Stimulated activated CD8-positive, alpha-beta memory T cell treated with anti-CD3 and anti-CD28 coated beads, Interleukin-12 subunit alpha, Interleukin-12 subunit beta, amount 100 ng/mL, for 24 hours (primary cell): ENCODE measurements at regions not wholly inside any gene's neighbourhood (a gene's known extent, or its start where the extent isn't known, plus 50 kb on each side); places are given as distances from the start of the nearest gene placed in this dataset.

ENCODE experiments used
- DNase-seq: peaks from one replicate; pipeline ENCODE4 v3.0.0-alpha.2; 2020; ENCODE audit errors: extremely low read depth

DNA sequence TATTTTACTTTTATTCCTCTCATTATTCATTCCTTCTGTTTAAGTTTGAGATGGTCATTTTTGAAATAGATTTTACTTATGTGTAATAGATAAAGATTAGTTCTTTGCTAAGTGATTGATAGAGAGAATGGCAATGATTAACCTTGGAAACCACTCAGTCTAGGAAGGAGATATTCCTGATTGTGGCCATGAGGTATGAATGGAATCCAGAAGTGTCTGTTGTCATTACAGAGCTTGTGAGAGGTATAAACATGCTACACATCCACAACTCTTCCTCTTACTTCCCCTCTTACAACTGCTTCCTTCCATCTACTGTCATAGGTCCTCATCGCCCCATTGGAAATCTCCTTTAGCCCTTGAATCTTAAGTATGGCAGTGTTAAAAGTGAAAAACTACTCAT, 988.8 kb upstream of the B3GALT2 start:
- DNase-seq = no peak

DNA sequence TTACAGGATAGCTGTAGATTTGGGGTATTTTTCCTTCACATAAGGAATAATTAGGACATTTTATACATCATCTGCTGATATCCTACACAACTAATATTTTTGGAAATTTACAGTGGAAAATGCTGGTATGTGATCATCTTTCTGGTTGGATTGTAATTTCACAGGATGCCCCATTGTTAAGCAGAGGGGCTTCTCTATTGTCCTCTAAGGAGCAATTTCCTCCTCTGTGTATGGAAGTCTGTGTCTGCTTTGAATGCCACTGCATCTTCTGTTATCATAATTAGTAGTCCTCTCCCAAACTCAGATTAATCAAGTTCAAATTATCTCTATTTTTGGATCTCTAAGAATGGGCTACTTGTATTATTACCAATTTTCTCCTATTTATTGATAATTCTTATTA, 988.1 kb upstream of the B3GALT2 start:
- no peak for DNase-seq

DNA sequence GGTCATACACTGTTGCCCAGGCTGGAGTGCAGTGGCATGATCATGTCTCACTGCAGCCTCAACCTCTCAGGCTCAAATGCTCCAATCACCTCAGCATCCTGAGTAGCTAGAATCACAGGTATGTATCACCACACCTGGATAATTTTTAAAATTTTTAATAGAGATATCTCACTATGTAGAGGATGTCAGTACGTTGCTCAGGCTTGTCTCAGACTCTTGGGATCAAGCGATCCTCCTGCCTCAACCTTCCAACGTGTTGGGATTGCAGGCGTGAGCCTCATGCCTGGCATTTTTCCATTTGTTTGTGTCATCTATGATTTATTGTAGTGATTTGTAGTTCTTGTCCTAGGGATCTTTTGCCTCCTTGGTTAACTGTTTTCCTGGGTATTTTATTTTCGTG, 985.2 kb upstream of the B3GALT2 start:
- DNase-seq = no peak

DNA sequence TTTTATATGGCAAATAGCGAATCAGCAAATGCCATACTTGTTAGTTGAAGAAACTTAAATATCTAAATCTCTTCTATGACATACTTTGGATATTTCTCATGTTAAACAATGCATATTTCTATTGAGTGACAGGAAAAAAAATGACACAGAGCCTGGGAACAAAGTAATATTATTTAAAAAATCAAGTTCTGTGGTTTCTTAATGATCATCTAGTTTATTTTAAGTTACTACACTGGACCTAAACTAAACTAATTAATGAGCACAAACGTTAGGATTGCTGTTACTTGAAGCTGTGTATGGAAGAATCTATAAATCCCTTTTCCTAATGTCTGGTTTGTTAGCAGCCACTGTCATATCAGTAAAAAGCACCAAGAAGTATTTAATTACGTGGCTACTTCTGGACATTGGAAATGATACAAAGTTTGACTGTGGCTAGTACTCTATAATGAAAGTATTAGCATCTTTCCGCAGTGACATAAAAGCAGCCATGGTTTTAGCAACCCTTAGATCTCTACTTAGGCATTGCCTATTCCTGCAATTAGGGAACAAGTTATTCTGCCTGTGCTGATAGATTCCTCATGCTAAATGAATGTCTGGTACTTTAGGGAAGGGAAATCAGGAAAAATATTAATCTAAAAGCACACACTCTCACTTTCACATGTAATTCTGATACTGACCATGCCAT, 981.7 kb upstream of the B3GALT2 start:
- no peak for DNase-seq

DNA sequence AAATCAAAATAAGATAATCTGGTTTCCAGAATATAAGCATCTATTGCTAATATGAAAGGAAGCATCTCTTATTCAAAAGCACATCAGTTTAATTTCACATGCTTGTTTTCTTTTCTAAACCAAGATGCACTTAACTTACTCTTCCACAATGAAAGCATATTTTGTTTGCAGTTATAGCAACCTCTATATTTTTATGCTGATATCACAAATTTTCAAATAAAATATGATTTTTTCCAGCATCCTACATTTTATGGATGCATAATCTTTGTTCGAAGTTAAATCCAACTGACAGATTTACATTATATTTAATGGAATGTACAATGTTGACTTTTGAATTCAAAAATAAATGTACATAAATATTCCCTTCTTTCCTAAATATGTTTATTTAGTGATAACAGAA, 978.3 kb upstream of the B3GALT2 start:
- no peak for DNase-seq

DNA sequence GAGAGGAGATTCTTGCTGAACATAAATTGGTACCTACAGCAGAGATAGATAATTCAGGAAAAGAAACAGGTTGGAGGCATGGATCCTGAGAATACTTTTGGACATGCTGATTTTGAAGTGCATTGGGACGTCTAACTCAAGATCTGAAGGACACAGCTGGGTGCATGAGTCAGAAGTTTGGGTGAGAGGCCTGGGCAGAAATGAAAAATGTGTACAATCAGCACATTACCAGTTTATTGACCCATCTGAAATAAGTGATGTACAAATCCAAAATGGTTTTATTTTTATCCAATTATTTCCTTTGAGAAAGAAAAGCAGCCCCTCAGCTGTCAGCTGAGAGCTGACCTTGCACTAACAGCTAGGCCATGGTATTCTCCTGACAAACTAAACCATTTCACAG, 975.2 kb upstream of the B3GALT2 start:
- no peak for DNase-seq

DNA sequence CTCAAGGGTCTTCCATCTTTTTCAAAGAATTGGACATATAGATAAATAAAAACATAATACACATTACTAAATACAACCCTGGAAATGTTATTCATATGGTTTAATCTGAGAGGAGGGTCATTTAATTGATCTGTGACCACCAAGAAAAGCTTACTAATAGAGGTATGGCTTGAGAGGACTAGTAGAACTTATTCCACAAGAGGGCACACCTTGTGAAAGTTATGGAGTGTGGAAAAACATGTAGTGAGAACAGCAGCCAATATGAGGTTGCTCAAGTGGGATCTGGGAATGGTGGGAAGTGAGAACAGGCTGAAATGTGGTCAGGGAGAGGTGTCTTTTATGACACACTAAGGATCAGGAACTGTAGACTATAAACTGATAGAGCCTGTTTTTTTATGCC, 973.5 kb upstream of the B3GALT2 start:
- no peak for DNase-seq

DNA sequence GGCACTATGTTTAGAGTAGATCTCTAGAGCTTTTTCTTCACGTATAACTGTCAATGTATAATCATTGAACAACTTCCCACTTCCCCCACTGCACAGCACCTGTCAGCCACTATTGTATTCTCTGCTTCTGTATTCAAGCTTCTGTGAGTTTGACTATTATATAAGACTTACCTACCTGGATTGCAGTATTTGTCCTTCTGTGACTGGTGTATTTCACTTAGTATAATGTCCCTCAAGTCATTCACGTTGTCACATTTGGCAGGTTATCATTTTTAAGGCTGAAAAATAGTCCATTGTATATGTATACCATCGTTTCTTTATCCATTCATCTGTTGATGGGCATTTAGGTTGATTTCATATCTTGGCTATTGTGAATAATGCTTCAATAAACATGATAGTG, 969.5 kb upstream of the B3GALT2 start:
- DNase-seq = no peak

DNA sequence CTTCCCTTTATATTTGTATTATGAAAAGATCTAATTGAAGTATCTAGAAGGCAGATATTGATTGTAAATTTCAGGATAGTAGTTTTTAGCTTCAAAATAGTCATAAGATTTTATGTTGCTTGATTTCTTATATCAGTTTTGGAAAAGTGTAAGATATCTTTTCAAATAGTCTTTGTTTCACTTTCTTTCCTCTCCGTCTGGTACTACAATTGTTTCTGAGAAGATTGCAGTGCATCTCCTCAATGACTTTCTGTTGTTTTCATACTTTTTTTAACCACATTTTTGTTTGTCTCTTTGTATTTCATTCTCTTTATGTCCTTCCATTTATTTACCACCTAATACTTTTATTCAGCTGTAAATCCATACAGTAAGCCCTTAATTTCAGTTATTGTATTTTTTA, 964.6 kb upstream of the B3GALT2 start:
- DNase-seq = no peak

DNA sequence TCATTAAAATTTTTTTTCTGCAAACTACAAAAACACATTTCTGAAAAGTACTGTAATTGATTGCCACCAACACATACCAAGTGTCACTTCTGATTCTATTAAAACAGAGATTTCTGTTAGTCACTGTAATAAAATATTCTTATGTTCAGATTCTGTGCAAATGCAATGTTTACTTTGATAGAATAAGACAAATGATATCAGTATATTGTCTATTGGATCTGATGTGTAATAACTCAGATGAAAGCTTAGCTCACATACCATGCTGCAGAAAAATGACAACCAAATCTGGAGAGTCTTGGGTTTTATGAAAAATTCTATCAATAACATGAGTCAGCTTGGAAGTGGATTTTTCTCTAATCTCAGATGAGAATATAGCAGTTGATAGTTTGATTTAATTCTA, 963.8 kb upstream of the B3GALT2 start:
- DNase-seq = no peak

DNA sequence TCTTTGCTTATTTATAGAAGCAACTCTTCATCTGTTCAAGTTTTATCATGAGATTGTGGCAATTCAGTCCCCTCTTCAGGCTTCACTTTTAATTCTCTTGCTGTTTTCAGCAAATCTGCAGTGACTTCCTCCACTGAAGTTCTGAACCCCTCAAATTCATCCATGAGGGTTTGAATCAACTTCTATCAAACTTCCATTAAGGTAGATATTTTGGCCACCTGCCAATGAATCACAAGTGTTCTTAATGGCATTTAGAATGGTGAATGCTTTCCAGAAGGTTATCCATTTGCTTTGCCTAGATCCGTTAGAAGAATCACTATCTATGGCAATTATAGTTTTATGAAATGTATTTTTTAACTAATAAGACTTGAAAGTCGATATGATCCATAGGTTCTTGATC, 946.7 kb upstream of the B3GALT2 start:
- DNase-seq = no peak

DNA sequence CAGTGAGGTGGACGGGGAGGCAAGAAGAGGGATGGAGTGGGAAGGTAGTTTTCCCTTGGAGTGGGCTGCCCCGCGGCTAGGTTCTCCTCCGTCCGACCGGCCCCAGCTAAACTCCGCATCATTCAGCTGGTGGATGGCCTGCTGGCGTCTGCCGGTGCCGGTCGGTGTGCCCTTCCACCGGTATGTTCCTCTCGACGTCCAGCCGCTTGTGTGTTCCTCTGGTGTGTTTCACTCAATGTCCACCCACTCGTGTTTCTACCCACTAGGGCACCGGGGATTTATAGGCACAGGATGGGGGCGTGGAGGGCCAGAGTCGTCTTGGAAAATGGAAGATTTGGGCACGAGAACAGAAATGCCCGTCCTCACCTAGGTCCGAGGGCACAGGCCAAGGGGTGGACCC, 931.7 kb upstream of the B3GALT2 start:
- DNase-seq = no peak

DNA sequence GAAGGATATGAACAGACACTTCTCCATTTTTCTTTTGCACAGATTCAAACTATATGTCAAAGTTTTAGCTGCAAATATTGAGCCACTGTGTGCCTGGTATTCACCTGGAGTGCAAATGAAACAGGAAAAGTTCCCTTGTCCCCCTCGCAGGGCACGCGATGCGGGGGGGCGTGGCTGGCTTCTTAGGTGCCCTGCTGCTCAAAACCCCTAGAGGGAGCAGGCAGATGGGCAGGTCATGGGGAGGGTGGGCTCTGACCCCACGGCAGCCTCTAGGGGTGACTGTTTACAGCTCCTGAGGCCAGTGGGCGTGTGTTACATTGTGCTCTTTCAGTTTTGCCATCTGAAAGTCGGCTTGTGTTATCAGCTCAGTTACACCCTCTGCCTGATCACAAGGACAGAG, 931.2 kb upstream of the B3GALT2 start:
- no peak for DNase-seq

DNA sequence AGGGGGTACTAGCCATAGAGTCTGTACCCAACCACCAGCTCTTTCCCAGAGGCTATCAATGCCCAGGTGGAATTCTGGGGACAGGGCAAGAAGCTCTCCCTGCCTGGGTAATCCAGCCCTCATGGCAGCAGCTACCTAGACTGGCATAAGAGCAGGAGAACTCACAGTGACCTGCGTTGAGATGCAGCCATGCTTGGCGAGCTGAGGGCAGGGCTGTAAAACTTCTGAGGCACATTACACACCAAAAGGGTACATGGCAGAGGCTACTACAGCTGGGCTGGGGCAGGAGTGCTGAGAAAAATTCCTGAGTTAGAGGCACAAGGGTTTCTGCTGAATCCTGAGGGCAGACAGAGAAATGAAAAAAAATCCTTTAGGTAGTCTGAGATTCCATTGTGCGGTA, 927.9 kb upstream of the B3GALT2 start:
- DNase-seq = no peak

DNA sequence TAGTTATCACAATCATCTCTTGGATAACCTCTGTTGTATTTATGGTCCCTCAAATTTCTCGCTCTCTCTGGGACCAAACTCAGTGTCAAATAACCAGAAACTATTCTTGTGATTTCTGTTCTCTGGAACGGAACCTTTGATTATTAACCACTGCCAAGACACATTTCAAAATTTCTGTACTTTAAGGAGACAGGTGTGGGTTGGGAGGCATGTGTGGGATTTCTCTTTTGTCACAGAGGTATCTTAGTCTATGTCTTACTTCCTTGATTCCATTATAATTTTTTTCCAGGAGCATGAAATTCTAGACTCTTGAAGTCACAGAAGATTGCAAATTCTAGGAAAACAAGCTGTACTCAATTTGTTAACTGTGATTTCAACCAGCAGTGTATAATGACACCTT, 919.0 kb upstream of the B3GALT2 start:
- DNase-seq = no peak

DNA sequence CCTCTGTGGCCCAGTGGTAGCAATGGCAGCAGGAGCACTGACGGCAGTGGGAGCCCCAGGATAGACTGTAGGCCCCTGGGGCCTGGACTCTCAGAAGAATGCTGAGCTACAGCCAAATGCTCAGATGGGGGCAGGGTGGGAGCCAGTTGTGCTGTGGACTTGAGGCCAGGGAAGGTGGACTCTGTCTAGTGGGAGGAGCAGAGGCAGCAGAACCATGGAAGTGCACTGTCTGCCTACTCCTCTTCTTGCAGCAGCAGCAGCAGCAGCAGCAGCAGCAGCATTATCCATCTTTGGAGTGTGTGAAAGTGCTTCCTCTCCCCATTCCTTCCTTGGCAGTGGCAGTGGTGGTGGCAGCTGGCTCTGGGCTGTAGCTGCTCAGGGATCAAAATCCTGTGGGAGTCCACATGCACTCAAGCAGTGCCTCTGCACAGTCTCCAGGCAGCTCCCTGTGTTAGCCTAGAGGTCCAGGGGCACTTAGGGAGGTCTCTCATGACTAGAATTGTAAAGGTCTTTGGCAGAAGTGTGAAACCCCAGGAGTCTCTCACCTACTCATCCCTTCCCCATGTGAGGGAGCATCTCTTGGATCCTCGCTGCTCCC, 917.9 kb upstream of the B3GALT2 start:
- no peak for DNase-seq

DNA sequence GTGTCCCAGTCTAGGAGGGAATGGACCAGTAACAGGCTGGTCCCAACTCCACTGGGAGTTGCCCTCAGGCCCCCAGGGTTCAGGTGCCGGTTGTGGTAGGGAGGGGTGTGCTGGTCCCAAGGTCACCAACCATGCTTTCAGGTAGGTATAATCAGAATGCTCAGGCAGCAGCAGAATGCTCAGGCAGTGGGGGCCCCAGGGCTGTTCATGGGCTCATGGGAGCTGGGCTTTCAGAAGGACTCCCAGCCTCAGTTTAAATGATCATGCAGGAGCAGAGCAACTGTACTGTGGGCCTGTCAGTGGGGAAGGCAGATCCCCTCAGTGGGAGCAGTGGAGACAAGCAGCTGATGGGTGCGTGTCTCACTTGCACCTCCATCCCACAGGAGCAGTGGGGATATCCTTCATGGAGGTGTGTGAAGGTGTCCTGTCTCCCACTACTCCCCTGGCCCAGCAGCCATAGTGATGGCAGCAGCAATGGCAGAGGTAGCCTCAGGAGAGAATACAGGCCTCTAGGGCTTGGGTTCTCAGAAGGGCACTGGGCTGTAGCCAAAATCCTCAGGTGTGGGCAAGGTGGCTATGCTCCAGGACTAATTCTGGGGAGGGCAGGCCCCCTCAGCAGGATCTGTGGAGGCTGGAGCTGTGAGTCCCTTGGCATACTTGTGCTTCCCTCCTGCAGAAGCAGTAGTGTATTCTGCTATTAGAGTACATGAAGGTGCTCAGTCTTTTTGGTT, 917.3 kb upstream of the B3GALT2 start:
- DNase-seq = no peak

DNA sequence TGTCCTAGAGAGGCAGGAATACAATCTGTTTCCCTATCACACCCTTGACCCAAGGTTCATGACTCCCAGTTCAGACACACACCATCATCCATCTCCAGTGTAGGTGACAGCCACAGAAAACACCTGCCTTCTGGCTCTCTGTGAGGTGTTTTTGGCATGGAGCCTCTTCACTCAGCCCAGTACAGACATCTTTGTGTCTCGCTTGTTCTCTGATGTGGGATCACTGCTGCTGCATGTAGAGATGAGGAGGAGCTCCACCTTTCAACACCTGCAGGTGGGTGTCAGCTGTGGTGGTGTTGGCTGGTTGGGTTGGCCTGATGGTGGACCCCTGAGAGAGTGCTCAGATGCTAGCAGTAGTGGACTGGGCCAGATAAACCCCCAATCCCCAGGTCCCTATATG, 916.7 kb upstream of the B3GALT2 start:
- DNase-seq = no peak

DNA sequence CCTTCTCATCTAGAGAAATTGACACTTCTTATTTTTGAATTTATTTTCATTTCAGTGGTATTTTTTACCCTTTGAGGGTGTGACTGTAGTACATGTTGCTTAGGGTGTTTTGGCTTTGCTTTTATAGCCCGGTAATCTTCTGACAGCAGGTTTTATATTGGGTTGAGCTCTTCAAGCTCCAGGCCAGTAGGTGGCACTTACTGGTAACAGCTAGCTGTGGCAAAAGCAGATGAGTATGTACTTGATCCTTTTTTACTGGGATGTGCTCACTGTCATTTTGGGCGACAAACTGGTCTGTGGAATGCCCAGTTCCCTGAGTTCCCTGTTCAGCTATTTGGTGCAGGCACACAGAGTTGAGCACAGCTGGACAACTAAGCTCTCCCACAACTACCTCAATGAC, 916.2 kb upstream of the B3GALT2 start:
- DNase-seq = no peak

DNA sequence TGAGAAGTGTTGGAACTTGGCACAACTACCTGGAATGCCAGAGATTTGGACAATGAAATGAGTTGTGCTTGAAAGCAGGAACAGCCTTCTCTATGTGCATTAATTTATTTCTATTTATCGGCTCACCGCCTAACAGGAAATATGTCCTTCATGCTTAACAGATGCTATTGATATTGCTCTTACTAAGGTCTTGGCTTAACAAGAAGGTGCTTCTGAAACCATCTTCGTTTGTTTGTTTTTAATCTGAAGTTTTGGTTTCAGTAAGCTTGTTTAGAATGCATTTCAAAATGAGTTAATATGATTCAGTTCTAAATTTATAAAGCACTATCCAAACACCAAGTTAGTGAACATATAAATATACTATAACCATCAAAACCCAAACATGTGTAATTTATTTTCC, 898.3 kb upstream of the B3GALT2 start:
- no peak for DNase-seq

DNA sequence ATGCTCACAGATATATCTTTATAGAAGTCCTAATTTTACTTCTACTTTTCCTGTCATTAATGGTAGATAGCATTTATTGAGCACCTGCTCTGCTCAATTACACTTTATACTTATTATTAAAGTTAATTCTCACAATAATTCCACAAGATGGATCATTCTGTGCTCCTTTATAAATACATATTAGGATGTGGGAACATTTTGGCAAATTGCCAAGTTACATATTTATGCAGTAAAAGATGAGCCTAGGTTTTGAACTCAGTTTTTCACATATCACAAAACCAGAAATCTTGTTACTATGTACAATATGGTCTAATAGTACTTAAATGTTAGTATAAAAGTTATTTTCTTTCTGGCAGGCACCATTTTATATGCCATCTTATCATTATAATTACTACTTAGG, 895.0 kb upstream of the B3GALT2 start:
- DNase-seq = no peak

DNA sequence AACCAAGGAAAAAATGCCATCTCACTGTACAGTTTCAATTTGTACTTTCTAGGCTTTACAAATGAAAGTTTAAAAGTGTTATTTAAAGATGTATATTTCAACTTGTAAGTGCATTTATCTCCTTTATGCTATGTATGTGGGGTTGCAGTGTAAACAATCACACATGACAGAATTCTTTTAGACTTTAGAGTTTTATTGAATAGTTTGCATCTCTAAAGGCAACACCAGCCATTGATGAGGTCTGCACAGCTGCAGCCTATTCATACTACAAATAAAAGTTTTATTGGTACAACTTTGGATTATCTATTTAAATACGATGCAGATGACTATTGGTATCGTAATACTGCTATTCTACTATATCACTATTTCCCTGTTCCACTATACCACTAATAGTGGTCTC, 894.4 kb upstream of the B3GALT2 start:
- DNase-seq = no peak

DNA sequence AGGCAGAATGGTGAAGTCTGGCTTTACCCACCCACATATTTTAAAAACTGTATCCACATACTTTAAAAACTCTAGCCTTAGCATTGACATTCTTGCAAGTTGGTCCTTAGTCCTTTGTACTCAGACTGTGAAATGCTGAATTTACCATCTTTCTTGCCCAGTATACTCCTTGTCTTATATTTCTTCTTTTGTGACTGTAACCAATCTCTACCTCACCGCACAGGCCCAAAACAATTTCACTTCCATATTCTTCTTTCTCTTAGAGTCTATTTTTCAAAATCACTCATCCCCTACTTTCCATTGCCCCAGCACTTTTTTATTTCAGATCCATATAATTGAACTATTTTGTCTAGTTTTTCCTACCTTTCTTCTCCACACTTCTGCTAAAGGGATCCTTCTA, 892.4 kb upstream of the B3GALT2 start:
- no peak for DNase-seq

DNA sequence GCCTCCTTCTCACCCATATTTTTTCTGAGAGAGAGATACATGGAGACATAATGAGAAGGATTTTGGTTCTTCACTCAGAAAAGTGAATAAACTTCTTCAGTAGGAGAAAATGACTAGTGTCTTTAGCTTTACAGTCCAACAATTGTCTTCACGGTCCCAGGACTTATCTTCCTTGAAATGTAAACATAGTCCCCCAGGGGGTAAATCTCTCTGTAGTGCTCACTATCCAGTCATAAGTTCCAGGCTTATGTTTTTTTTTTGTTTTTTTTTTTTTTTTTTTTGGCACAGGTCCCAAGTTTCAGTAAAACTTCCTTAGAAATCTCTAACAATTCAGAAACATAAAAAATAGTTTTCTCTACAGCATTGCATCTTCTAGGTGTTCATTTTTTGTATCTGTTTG, 890.2 kb upstream of the B3GALT2 start:
- DNase-seq = no peak
